GM12872 (cell line): ENCODE measurements at regions not wholly inside any gene's neighbourhood (a gene's known extent, or its start where the extent isn't known, plus 50 kb on each side); places are given as distances from the start of the nearest gene placed in this dataset.

Experiments
- TF ChIP-seq, protein P1 (sequence below): IDR thresholded peaks from 3 replicates; pipeline ENCODE4 v1.5.1; 2011; ENCODE audit warnings: low read depth, mild to moderate bottlenecking, low read length, moderate library complexity; ENCODE audit not compliant: insufficient read depth

DNA sequence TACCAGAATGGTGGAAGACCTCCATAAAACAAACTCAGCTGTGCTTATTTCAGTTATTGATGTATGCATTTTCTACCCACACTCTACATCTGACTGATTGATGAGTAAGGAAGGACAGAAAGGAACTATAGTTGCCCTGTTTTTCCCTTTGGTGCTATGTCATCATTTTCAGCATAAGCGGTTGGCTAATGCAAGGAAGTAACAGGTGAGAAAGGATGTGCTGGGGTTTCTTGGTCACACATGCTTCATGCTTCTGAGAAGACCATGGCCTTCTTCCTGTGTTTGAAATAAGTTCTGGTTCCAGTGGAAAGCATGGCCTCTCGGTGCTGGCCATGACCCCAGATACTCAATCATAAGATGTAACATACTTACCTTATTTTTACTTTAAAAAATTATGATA is 541.2 kb downstream of the PTPRU start:
- TF ChIP-seq, protein P1, sequence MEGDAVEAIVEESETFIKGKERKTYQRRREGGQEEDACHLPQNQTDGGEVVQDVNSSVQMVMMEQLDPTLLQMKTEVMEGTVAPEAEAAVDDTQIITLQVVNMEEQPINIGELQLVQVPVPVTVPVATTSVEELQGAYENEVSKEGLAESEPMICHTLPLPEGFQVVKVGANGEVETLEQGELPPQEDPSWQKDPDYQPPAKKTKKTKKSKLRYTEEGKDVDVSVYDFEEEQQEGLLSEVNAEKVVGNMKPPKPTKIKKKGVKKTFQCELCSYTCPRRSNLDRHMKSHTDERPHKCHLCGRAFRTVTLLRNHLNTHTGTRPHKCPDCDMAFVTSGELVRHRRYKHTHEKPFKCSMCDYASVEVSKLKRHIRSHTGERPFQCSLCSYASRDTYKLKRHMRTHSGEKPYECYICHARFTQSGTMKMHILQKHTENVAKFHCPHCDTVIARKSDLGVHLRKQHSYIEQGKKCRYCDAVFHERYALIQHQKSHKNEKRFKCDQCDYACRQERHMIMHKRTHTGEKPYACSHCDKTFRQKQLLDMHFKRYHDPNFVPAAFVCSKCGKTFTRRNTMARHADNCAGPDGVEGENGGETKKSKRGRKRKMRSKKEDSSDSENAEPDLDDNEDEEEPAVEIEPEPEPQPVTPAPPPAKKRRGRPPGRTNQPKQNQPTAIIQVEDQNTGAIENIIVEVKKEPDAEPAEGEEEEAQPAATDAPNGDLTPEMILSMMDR, result no peak

GRCh38 chr1:29774355-29774754 is 538.0 kb downstream of the PTPRU start:
- TF ChIP-seq, protein P1, result no peak

- TF ChIP-seq, protein P1, result no peak
Observed at GRCh38 chr1:29772584-29773100, 536.3 kb downstream of the PTPRU start.

GRCh38 chr1:29767769-29768425 is 531.6 kb downstream of the PTPRU start:
- TF ChIP-seq, protein P1, result no peak

- TF ChIP-seq, protein P1, result no peak
Observed at GRCh38 chr1:29767088-29767685, 530.9 kb downstream of the PTPRU start.

DNA sequence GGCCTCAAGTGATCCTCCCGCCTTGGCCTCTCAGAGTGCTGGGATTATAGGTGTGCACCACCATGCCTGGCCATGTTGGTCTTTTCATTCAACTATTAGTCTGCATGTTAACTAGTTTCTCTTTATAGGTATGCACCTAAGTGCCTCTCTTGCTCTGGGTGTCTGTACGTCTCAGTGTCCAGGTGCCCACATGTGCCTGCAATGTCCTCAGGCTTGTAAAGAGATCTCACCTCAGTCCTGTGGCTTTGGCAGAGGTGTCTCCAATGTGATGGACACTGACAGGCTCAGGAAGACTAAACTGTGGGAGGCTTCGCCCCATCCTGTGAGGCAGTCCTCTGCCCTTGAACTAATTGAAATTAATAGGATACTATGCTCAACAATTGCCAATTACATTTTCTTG is 526.3 kb downstream of the PTPRU start:
- TF ChIP-seq, protein P1, result no peak

DNA sequence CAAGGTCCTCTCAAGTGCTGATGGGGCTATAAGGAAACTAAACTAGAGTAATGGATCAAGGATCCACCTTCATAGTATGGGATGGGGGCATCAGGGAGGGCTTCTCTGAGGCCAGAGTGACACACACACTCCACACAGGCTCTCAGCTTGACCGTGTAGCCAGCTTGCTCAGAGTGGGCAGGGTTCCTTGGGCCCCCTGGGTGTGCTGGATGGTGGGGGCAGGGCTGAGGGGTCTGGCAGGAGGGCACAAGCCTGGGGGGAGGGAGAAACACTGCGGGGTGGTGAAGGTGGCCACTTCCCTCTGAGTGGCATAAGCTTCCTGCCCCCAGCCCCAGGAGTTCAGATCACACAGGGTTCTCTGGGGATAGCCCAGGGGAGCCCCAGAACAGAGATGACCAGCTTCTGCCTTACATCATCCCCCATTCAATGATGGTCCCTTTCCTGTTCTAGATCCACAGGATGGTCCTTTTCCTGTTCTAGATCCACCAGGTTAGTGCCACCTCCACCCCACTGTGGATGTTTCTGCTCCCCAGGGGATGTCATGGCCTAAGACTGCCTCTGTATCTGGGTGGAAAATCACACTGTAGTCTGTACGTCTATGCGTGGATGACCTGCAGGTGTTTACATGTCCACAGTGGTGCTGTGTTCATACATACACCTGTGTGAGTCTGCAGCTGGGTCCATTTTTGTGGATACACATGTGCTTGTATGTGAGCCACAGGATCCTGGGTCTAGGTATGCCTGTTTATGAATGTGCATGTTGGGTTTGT is 525.0 kb downstream of the PTPRU start:
- TF ChIP-seq, protein P1, result no peak
